ENCODE measurements at regions not wholly inside any gene's neighbourhood (a gene's known extent, or its start where the extent isn't known, plus 50 kb on each side); places are given as distances from the start of the nearest gene placed in this dataset.

DNA sequence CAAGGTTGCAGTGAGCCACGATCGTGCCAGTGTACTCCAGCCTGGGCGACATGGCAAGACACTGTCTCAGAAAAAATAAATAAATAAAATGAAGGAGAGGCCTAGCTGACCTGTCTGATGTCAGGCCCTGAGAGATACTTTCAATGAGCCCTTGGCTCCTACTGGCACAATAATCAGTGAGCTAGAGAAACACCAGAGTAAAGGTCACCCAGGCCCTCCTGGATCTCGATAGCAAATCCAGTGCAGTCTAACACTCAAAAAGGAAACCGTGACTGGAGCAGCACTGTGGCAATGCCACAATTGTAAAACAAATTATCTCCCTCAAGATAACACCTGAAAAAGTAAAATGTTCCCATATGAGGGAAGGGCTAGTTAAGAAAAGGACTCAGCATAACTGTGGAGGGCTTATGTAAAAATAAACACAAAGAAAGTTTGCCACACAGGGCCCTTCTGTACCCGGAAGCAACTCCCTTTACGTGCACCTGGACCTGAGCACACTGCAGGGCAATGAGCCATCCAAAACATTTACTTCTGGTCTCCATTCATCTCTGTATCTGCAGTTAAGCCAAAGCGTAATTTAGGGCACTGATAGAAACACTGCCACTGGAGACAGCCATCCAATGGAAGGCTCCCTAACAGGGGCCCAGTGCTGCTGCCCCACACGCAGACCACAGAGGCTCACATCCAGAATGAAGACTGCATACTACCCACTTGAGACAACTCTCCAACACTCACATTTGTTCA lies 293.1 kb upstream of the HSFY2 start:
- no peak for TF ChIP-seq CTCF (IDR thresholded peaks at IDR 0.05)
- no peak for TF ChIP-seq POLR2A (IDR thresholded peaks at IDR 0.05)
- TF ChIP-seq POLR2AphosphoS5 (IDR thresholded peaks at IDR 0.05), result no peak
